HEK293 (cell line): ENCODE measurements at regions not wholly inside any gene's neighbourhood (a gene's known extent, or its start where the extent isn't known, plus 50 kb on each side); places are given as distances from the start of the nearest gene placed in this dataset.

Source experiments
- CTCF ChIA-PET: fragments of 350-600 bp; formaldehyde crosslinking; extraction: SDS; loops from one replicate; lab custom pipeline; 2021; ENCODE audit warnings: antibody characterized with exemption; lab: Yijun Ruan, JAX
- POLR2A ChIA-PET: fragments of 300-600 bp; formaldehyde crosslinking; extraction: SDS; loops from one replicate; lab custom pipeline; 2020; ENCODE audit warnings: antibody characterized with exemption, inconsistent platforms; lab: Yijun Ruan, JAX
- H3K27ac ChIP-seq: fragments of 200-500 bp; sonication (Bioruptor generic); 2 replicates; pipeline ENCODE4 v1.5.1; 2014; ENCODE audit warnings: low read depth, low read length, control low read depth, inconsistent platforms; ENCODE audit errors: extremely low read depth
- H3K36me3 ChIP-seq, 2 experiments: fragments of 200-500 bp in 1 of 2; sonication (Bioruptor generic) in 1 of 2; 1 replicate in 1 of 2; 2 replicates in 1 of 2; pipeline ENCODE4 v1.5.1; 2014 to 2017; ENCODE audit warnings: inconsistent platforms in 2 of 2, low read length in 2 of 2; ENCODE audit not compliant: control insufficient read depth in 2 of 2, insufficient read depth in 1 of 2
- H3K4me1 ChIP-seq: fragments of 200-500 bp; sonication (Bioruptor generic); 2 replicates; pipeline ENCODE4 v1.5.1; 2014; ENCODE audit warnings: mild to moderate bottlenecking, low read length, inconsistent platforms; ENCODE audit not compliant: control insufficient read depth, insufficient read depth
- H3K4me3 ChIP-seq: 2 replicates; pipeline ENCODE4 v1.5.1; 2011; ENCODE audit warnings: low read depth, mild to moderate bottlenecking, control low read depth, low read length, moderate library complexity
- H3K9me3 ChIP-seq: fragments of 200-500 bp; sonication (Bioruptor generic); 2 replicates; pipeline ENCODE4 v1.5.1; 2014; ENCODE audit warnings: low read depth, low read length, inconsistent platforms; ENCODE audit not compliant: control insufficient read depth, insufficient read depth
- ATF2 ChIP-seq: fragments of 450-650 bp; formaldehyde crosslinking; IDR thresholded peaks from 2 replicates; pipeline ENCODE4 v1.5.1; 2016; ENCODE audit warnings: missing biosample characterization, missing genetic modification characterization, low read depth
- EGR2 ChIP-seq: fragments of 450-650 bp; formaldehyde crosslinking; IDR thresholded peaks from 2 replicates; pipeline ENCODE4 v1.5.1; 2016; ENCODE audit warnings: low read depth, missing biosample characterization, missing genetic modification characterization
- HOXA7 ChIP-seq: sonication (generic); formaldehyde crosslinking; IDR thresholded peaks from 2 replicates; pipeline ENCODE4 v1.8.1; 2022; ENCODE audit warnings: missing genetic modification reagents, borderline replicate concordance
- HOXC10 ChIP-seq: sonication (generic); formaldehyde crosslinking; IDR thresholded peaks from 2 replicates; pipeline ENCODE4 v1.8.1; 2023; ENCODE audit warnings: mild to moderate bottlenecking, missing genetic modification reagents
- KLF1 ChIP-seq: fragments of 450-650 bp; formaldehyde crosslinking; IDR thresholded peaks from 2 replicates; pipeline ENCODE4 v1.5.1; 2016; ENCODE audit warnings: missing biosample characterization, missing genetic modification characterization
- KLF9 ChIP-seq: fragments of 450-650 bp; formaldehyde crosslinking; IDR thresholded peaks from 2 replicates; pipeline ENCODE4 v1.5.1; 2016; ENCODE audit warnings: missing biosample characterization, missing genetic modification characterization, low read depth
- PRDM4 ChIP-seq: fragments of 450-650 bp; formaldehyde crosslinking; IDR thresholded peaks from 2 replicates; pipeline ENCODE4 v1.5.1; 2017; ENCODE audit warnings: missing biosample characterization, missing genetic modification characterization
- RBAK ChIP-seq: fragments of 450-650 bp; formaldehyde crosslinking; IDR thresholded peaks from 2 replicates; pipeline ENCODE4 v1.5.1; 2016; ENCODE audit warnings: missing biosample characterization, missing genetic modification characterization
- REPIN1 ChIP-seq: fragments of 450-650 bp; formaldehyde crosslinking; IDR thresholded peaks from 2 replicates; pipeline ENCODE4 v1.5.1; 2017; ENCODE audit warnings: missing biosample characterization, missing genetic modification characterization, low read depth
- SETDB1 ChIP-seq: IDR thresholded peaks from one replicate; pipeline ENCODE4 v1.6.1; 2017; ENCODE audit warnings: mild to moderate bottlenecking, low read length, moderate library complexity, mixed read lengths; ENCODE audit not compliant: insufficient read length
- TRIM28 ChIP-seq: IDR thresholded peaks from 2 replicates; pipeline ENCODE4 v1.6.1; 2011; ENCODE audit warnings: low read length, control low read depth, borderline replicate concordance
- ZBTB11 ChIP-seq: fragments of 450-650 bp; formaldehyde crosslinking; conservative IDR thresholded peaks from 2 replicates; pipeline ENCODE4 v1.5.1; 2016; ENCODE audit warnings: low read depth, missing biosample characterization, missing genetic modification characterization
- ZNF114 ChIP-seq: fragments of 450-650 bp; formaldehyde crosslinking; IDR thresholded peaks from 2 replicates; pipeline ENCODE4 v1.5.0; 2017; ENCODE audit warnings: missing biosample characterization, missing genetic modification characterization
- ZNF202 ChIP-seq: fragments of 450-650 bp; formaldehyde crosslinking; IDR thresholded peaks from 2 replicates; pipeline ENCODE4 v1.5.1; 2016; ENCODE audit warnings: missing biosample characterization, missing genetic modification characterization, borderline replicate concordance
- ZNF223 ChIP-seq: fragments of 450-650 bp; formaldehyde crosslinking; IDR thresholded peaks from 2 replicates; pipeline ENCODE4 v1.5.1; 2016; ENCODE audit warnings: missing biosample characterization, missing genetic modification characterization
- ZNF248 ChIP-seq: fragments of 450-650 bp; formaldehyde crosslinking; IDR thresholded peaks from 2 replicates; pipeline ENCODE4 v1.5.1; 2017; ENCODE audit warnings: missing biosample characterization, missing genetic modification characterization
- ZNF37A ChIP-seq: fragments of 450-650 bp; IDR thresholded peaks from 2 replicates; pipeline ENCODE4 v1.5.1; 2018; ENCODE audit warnings: missing biosample characterization, missing genetic modification characterization
- ZNF426 ChIP-seq: fragments of 450-650 bp; formaldehyde crosslinking; IDR thresholded peaks from 2 replicates; pipeline ENCODE4 v1.5.1; 2017; ENCODE audit warnings: missing biosample characterization, missing genetic modification characterization, mild to moderate bottlenecking, inconsistent platforms, moderate library complexity
- ZNF501 ChIP-seq: fragments of 450-650 bp; formaldehyde crosslinking; IDR thresholded peaks from 2 replicates; pipeline ENCODE4 v1.5.1; 2016; ENCODE audit warnings: missing biosample characterization, missing genetic modification characterization
- ZNF560 ChIP-seq: fragments of 450-650 bp; formaldehyde crosslinking; IDR thresholded peaks from 2 replicates; pipeline ENCODE4 v1.5.1; 2017; ENCODE audit warnings: missing biosample characterization, missing genetic modification characterization, borderline replicate concordance
- ZNF561 ChIP-seq: fragments of 450-650 bp; IDR thresholded peaks from 2 replicates; pipeline ENCODE4 v1.5.1; 2018; ENCODE audit warnings: missing biosample characterization, missing genetic modification characterization, borderline replicate concordance
- ZNF585B ChIP-seq: fragments of 450-650 bp; formaldehyde crosslinking; IDR thresholded peaks from 2 replicates; pipeline ENCODE4 v1.5.1; 2016; ENCODE audit warnings: missing biosample characterization, missing genetic modification characterization
- ZNF596 ChIP-seq: fragments of 450-650 bp; IDR thresholded peaks from 2 replicates; pipeline ENCODE4 v1.5.0; 2018; ENCODE audit warnings: missing biosample characterization, mild to moderate bottlenecking, missing genetic modification characterization, moderate library complexity
- ZNF600 ChIP-seq: fragments of 450-650 bp; formaldehyde crosslinking; IDR thresholded peaks from 2 replicates; pipeline ENCODE4 v1.5.1; 2016; ENCODE audit warnings: missing biosample characterization, missing genetic modification characterization
- ZNF629 ChIP-seq: fragments of 450-650 bp; formaldehyde crosslinking; IDR thresholded peaks from 2 replicates; pipeline ENCODE4 v1.5.1; 2017; ENCODE audit warnings: missing biosample characterization, missing genetic modification characterization
- ZNF747 ChIP-seq: fragments of 450-650 bp; formaldehyde crosslinking; IDR thresholded peaks from 2 replicates; pipeline ENCODE4 v1.5.1; 2016; ENCODE audit warnings: missing biosample characterization, missing genetic modification characterization
- ZNF777 ChIP-seq: fragments of 450-650 bp; formaldehyde crosslinking; IDR thresholded peaks from 2 replicates; pipeline ENCODE4 v1.5.1; 2017; ENCODE audit warnings: missing biosample characterization, missing genetic modification characterization, borderline replicate concordance
- ZNF792 ChIP-seq: fragments of 450-650 bp; formaldehyde crosslinking; IDR thresholded peaks from 2 replicates; pipeline ENCODE4 v1.5.1; 2016; ENCODE audit warnings: missing biosample characterization, missing genetic modification characterization
- ZSCAN30 ChIP-seq: fragments of 450-650 bp; IDR thresholded peaks from 2 replicates; pipeline ENCODE4 v1.5.1; 2018; ENCODE audit warnings: missing biosample characterization, mild to moderate bottlenecking, missing genetic modification characterization, moderate library complexity

- TF ChIP-seq ZBTB11 (tag by site-specific recombination) (no peak), ZNF747 (no peak), SETDB1 (no peak), ZNF585B (tag by site-specific recombination) (no peak)
Observed at GRCh38 chr5:39660020-39660419, 235.2 kb upstream of the DAB2 start (continued).

GRCh38 chr5:39658866-39659265 lies 234.1 kb upstream of the DAB2 start:
- ChIA-PET CTCF (no interaction called here), POLR2A (no interaction called here)
- H3K27ac ChIP-seq = no peak overlapping the region
- no peaks in the 10 kb centered on the region for H3K4me1 ChIP-seq
- no peaks in the 10 kb centered on the region for H3K36me3 ChIP-seq
- H3K4me3 ChIP-seq = no peak overlapping the region
- H3K9me3 ChIP-seq = no peaks in the 10 kb centered on the region
- TF ChIP-seq ZNF114 = no peak
- no peak for TF ChIP-seq ZNF37A (tag by site-specific recombination)
- no peak for TF ChIP-seq REPIN1 (tag by site-specific recombination)
- no peak for TF ChIP-seq ZNF629
- no peak for TF ChIP-seq KLF9 (tag by site-specific recombination)
- no peak for TF ChIP-seq HOXA7 (CRISPR knock-in tag)
- no peak for TF ChIP-seq ZNF202
- TF ChIP-seq ZNF561 (tag by site-specific recombination) = no peak

- Histone ChIP-seq H3K9me3 (no peaks in the 10 kb centered on the region), H3K4me1 (no peaks in the 10 kb centered on the region), H3K4me3 (no peak overlapping the region), H3K27ac (no peak overlapping the region), H3K36me3 (no peaks in the 10 kb centered on the region)
- POLR2A ChIA-PET = no interaction called here
- CTCF ChIA-PET = no interaction called here
- TF ChIP-seq ZNF560 (tag by site-specific recombination) (no peak), ZNF426 (tag by site-specific recombination) (no peak), ATF2 (tag by site-specific recombination) (no peak), KLF1 (no peak), HOXC10 (no peak), ZNF596 (tag by site-specific recombination) (no peak), ZNF600 (tag by site-specific recombination) (no peak), ZNF501 (tag by site-specific recombination) (no peak), ZNF777 (no peak), TRIM28 (no peak), ZNF248 (tag by site-specific recombination) (no peak), ZSCAN30 (tag by site-specific recombination) (no peak), RBAK (tag by site-specific recombination) (no peak), ZNF792 (tag by site-specific recombination) (no peak), ZNF223 (no peak), PRDM4 (tag by site-specific recombination) (no peak), EGR2 (tag by site-specific recombination) (no peak)
Observed at GRCh38 chr5:39657943-39658342, 233.2 kb upstream of the DAB2 start.
